WTC11 (cell line): ENCODE measurements at regions not wholly inside any gene's neighbourhood (a gene's known extent, or its start where the extent isn't known, plus 50 kb on each side); places are given as distances from the start of the nearest gene placed in this dataset.

Experiments used
- ATAC-seq: fragments of 200-7000 bp; cut with Tn5 transposase; 2 replicates; pipeline ENCODE4 v1.10.0; 2021; ENCODE audit warnings: mild to moderate bottlenecking, moderate library complexity
- CTCF ChIA-PET: fragments of 300-600 bp; sonication (Branson Sonifier 250); formaldehyde crosslinking; loops from one replicate; lab custom pipeline; 2021; ENCODE audit warnings: antibody characterized with exemption; lab: Charles Lee
- POLR2A ChIA-PET: fragments of 350-600 bp; sonication (Branson Sonifier 250); formaldehyde crosslinking; loops from one replicate; lab custom pipeline; 2021; ENCODE audit warnings: antibody characterized with exemption; lab: Charles Lee
- DNase-seq: peaks from one replicate; pipeline ENCODE4 v3.0.0; 2021; ENCODE audit warnings: low spot score
- H3K27ac Mint-ChIP-seq: 2 replicates; pipeline ENCODE4 v1.8.0; 2021; ENCODE audit warnings: mixed read lengths
- H3K27me3 Mint-ChIP-seq: 2 replicates; pipeline ENCODE4 v1.8.0; 2021; ENCODE audit warnings: low read depth, mild to moderate bottlenecking, moderate library complexity, mixed read lengths
- H3K36me3 Mint-ChIP-seq: 2 replicates; pipeline ENCODE4 v1.8.0; 2021; ENCODE audit warnings: mixed read lengths
- H3K4me1 Mint-ChIP-seq: 2 replicates; pipeline ENCODE4 v1.8.0; 2022; ENCODE audit warnings: mixed read lengths
- H3K4me3 Mint-ChIP-seq: 2 replicates; pipeline ENCODE4 v1.8.0; 2021; ENCODE audit warnings: mild to moderate bottlenecking, moderate library complexity, mixed read lengths
- H3K9me3 Mint-ChIP-seq: 2 replicates; pipeline ENCODE4 v1.8.0; 2021; ENCODE audit warnings: mixed read lengths
- CDX4 ChIP-seq: fragments of 250-450 bp; sonication (Bioruptor Pico); IDR thresholded peaks from 2 replicates; pipeline ENCODE4 v1.9.0; 2021; ENCODE audit warnings: moderate library complexity, mild to moderate bottlenecking, inconsistent platforms, borderline replicate concordance
- EMX1 ChIP-seq: fragments of 250-450 bp; sonication (Bioruptor Pico); IDR thresholded peaks from 2 replicates; pipeline ENCODE4 v1.8.0; 2021; ENCODE audit warnings: mild to moderate bottlenecking
- FOXJ3 ChIP-seq: sonication (generic); formaldehyde crosslinking; IDR thresholded peaks from 2 replicates; pipeline ENCODE4 v1.9.0; 2021; ENCODE audit warnings: missing genetic modification reagents, mild to moderate bottlenecking, borderline replicate concordance
- FOXP1 ChIP-seq: sonication (generic); formaldehyde crosslinking; IDR thresholded peaks from 2 replicates; pipeline ENCODE4 v1.8.0; 2022; ENCODE audit warnings: missing genetic modification reagents, mild to moderate bottlenecking, moderate library complexity, borderline replicate concordance
- JAZF1 ChIP-seq: fragments of 250-450 bp; sonication (Bioruptor Pico); IDR thresholded peaks from 2 replicates; pipeline ENCODE4 v1.9.0; 2021; ENCODE audit warnings: moderate library complexity, mild to moderate bottlenecking, inconsistent platforms
- NR1H2 ChIP-seq: sonication (generic); formaldehyde crosslinking; IDR thresholded peaks from 2 replicates; pipeline ENCODE4 v1.9.0; 2021; ENCODE audit warnings: mild to moderate bottlenecking, moderate library complexity, missing genetic modification reagents
- PREB ChIP-seq: sonication (generic); formaldehyde crosslinking; IDR thresholded peaks from 2 replicates; pipeline ENCODE4 v1.8.1; 2022; ENCODE audit warnings: mild to moderate bottlenecking, missing genetic modification reagents, moderate library complexity, borderline replicate concordance
- SOX15 ChIP-seq: fragments of 250-450 bp; sonication (Bioruptor Pico); IDR thresholded peaks from 2 replicates; pipeline ENCODE4 v1.9.0; 2021; ENCODE audit warnings: mild to moderate bottlenecking
- STAT6 ChIP-seq: sonication (generic); formaldehyde crosslinking; conservative IDR thresholded peaks from 2 replicates; pipeline ENCODE4 v1.8.1; 2023; ENCODE audit warnings: mild to moderate bottlenecking, low read depth, missing genetic modification reagents, moderate library complexity
- ZNF232 ChIP-seq: sonication (generic); formaldehyde crosslinking; IDR thresholded peaks from 2 replicates; pipeline ENCODE4 v1.8.0; 2022; ENCODE audit warnings: mild to moderate bottlenecking, missing genetic modification reagents
- ZNF281 ChIP-seq: sonication (generic); formaldehyde crosslinking; IDR thresholded peaks from 2 replicates; pipeline ENCODE4 v1.8.0; 2023; ENCODE audit warnings: mild to moderate bottlenecking, missing genetic modification reagents
- ZNF423 ChIP-seq: fragments of 250-450 bp; sonication (Bioruptor Pico); IDR thresholded peaks from 2 replicates; pipeline ENCODE4 v2.1.2; 2022; ENCODE audit warnings: mild to moderate bottlenecking, moderate library complexity
- ZNF512 ChIP-seq: sonication (generic); formaldehyde crosslinking; IDR thresholded peaks from 2 replicates; pipeline ENCODE4 v1.8.1; 2022; ENCODE audit warnings: missing genetic modification reagents, borderline replicate concordance
- ZNF532 ChIP-seq: fragments of 250-450 bp; sonication (Bioruptor Pico); IDR thresholded peaks from 2 replicates; pipeline ENCODE4 v1.9.0; 2021; ENCODE audit warnings: mild to moderate bottlenecking, borderline replicate concordance
- TF ChIP-seq, protein P1 (sequence below): sonication (generic); formaldehyde crosslinking; IDR thresholded peaks from 2 replicates; pipeline ENCODE4 v1.8.0; 2022; ENCODE audit warnings: mild to moderate bottlenecking, missing genetic modification reagents
- TF ChIP-seq, protein P2 (sequence below): sonication (generic); formaldehyde crosslinking; IDR thresholded peaks from 2 replicates; pipeline ENCODE4 v1.8.1; 2023; ENCODE audit warnings: mild to moderate bottlenecking, missing genetic modification reagents, moderate library complexity
- TF ChIP-seq, protein P3 (sequence below): sonication (generic); formaldehyde crosslinking; IDR thresholded peaks from 2 replicates; pipeline ENCODE4 v1.8.0; 2023; ENCODE audit warnings: missing genetic modification reagents, mild to moderate bottlenecking, borderline replicate concordance

- H3K27ac Mint-ChIP-seq, result no peak overlapping the region
- POLR2A ChIA-PET, result no interaction called here
- peaks cover 3% of the 10 kb centered on the region; the same call in 1 of the 2 replicates for H3K36me3 Mint-ChIP-seq
- peaks cover 10% of the 10 kb centered on the region for H3K4me1 Mint-ChIP-seq
- DNase-seq (no peak), ATAC-seq (no peak)
- CTCF ChIA-PET, result no interaction called here
- H3K27me3 Mint-ChIP-seq, result no peaks in the 10 kb centered on the region
- H3K4me3 Mint-ChIP-seq, result no peak overlapping the region
- H3K9me3 Mint-ChIP-seq, result peaks cover 16% of the 10 kb centered on the region
- TF ChIP-seq ZNF512 (CRISPR knock-in tag) (no peak), SOX15 (CRISPR knock-in tag) (no peak), ZNF232 (CRISPR knock-in tag) (no peak), NR1H2 (no peak), CDX4 (CRISPR knock-in tag) (no peak), ZNF423 (CRISPR knock-in tag) (no peak), PREB (no peak), ZNF281 (CRISPR knock-in tag) (no peak), FOXJ3 (CRISPR knock-in tag) (no peak), STAT6 (CRISPR knock-in tag) (no peak), ZNF532 (CRISPR knock-in tag) (no peak), JAZF1 (CRISPR knock-in tag) (no peak), FOXP1 (no peak), EMX1 (CRISPR knock-in tag) (no peak)
- TF ChIP-seq, protein P1, sequence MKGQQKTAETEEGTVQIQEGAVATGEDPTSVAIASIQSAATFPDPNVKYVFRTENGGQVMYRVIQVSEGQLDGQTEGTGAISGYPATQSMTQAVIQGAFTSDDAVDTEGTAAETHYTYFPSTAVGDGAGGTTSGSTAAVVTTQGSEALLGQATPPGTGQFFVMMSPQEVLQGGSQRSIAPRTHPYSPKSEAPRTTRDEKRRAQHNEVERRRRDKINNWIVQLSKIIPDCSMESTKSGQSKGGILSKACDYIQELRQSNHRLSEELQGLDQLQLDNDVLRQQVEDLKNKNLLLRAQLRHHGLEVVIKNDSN (CRISPR knock-in tag), result no peak
- TF ChIP-seq, protein P2, sequence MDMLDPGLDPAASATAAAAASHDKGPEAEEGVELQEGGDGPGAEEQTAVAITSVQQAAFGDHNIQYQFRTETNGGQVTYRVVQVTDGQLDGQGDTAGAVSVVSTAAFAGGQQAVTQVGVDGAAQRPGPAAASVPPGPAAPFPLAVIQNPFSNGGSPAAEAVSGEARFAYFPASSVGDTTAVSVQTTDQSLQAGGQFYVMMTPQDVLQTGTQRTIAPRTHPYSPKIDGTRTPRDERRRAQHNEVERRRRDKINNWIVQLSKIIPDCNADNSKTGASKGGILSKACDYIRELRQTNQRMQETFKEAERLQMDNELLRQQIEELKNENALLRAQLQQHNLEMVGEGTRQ (CRISPR knock-in tag), result no peak
- TF ChIP-seq, protein P3, sequence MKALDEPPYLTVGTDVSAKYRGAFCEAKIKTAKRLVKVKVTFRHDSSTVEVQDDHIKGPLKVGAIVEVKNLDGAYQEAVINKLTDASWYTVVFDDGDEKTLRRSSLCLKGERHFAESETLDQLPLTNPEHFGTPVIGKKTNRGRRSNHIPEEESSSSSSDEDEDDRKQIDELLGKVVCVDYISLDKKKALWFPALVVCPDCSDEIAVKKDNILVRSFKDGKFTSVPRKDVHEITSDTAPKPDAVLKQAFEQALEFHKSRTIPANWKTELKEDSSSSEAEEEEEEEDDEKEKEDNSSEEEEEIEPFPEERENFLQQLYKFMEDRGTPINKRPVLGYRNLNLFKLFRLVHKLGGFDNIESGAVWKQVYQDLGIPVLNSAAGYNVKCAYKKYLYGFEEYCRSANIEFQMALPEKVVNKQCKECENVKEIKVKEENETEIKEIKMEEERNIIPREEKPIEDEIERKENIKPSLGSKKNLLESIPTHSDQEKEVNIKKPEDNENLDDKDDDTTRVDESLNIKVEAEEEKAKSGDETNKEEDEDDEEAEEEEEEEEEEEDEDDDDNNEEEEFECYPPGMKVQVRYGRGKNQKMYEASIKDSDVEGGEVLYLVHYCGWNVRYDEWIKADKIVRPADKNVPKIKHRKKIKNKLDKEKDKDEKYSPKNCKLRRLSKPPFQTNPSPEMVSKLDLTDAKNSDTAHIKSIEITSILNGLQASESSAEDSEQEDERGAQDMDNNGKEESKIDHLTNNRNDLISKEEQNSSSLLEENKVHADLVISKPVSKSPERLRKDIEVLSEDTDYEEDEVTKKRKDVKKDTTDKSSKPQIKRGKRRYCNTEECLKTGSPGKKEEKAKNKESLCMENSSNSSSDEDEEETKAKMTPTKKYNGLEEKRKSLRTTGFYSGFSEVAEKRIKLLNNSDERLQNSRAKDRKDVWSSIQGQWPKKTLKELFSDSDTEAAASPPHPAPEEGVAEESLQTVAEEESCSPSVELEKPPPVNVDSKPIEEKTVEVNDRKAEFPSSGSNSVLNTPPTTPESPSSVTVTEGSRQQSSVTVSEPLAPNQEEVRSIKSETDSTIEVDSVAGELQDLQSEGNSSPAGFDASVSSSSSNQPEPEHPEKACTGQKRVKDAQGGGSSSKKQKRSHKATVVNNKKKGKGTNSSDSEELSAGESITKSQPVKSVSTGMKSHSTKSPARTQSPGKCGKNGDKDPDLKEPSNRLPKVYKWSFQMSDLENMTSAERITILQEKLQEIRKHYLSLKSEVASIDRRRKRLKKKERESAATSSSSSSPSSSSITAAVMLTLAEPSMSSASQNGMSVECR (CRISPR knock-in tag), result no peak
Measured at GRCh38 chr12:28652239-28652638, 462.0 kb downstream of the CCDC91 start.
